Activated T-cell treated with anti-CD3 and anti-CD28 coated beads, Interleukin-2, amount 50 U/mL, for 72 hours (primary cell): ENCODE measurements at regions not wholly inside any gene's neighbourhood (a gene's known extent, or its start where the extent isn't known, plus 50 kb on each side); places are given as distances from the start of the nearest gene placed in this dataset.

Experiments
- ATAC-seq, 2 donors: fragments of 150-1000 bp; cut with Tn5 transposase; replicated peaks in 1 of 2; 2 replicates each; pipeline ENCODE4 v1.10.0; 2021; ENCODE audit warnings: moderate library complexity in 2 of 2, mild to moderate bottlenecking in 1 of 2
- DNase-seq, 2 donors: peaks; one replicate each; pipeline ENCODE4 v3.0.0; 2021 to 2022; ENCODE audit warnings: mixed read lengths in 1 of 2
- H3K27ac Mint-ChIP-seq: one replicate; pipeline ENCODE4 v1.8.0; 2022; ENCODE audit warnings: mild to moderate bottlenecking, moderate library complexity, mixed read lengths
- H3K27me3 Mint-ChIP-seq: one replicate; pipeline ENCODE4 v1.8.0; 2022; ENCODE audit warnings: low read depth, mixed read lengths
- H3K36me3 Mint-ChIP-seq, 2 donors: one replicate each; pipeline ENCODE4 v1.8.0; 2022; ENCODE audit warnings: mixed read lengths in 2 of 2, mild to moderate bottlenecking in 1 of 2; ENCODE audit not compliant: insufficient read depth in 2 of 2
- H3K4me1 Mint-ChIP-seq: one replicate; pipeline ENCODE4 v1.8.0; 2022; ENCODE audit warnings: low read depth, mixed read lengths
- H3K4me3 Mint-ChIP-seq, 2 donors: one replicate each; pipeline ENCODE4 v1.8.0; 2022; ENCODE audit warnings: mild to moderate bottlenecking in 2 of 2, mixed read lengths in 2 of 2, moderate library complexity in 2 of 2
- H3K9me3 Mint-ChIP-seq, 2 donors: one replicate each; pipeline ENCODE4 v1.8.0; 2022; ENCODE audit warnings: mixed read lengths in 2 of 2

- ATAC-seq (no peak), DNase-seq (no peak)
- no peak overlapping the region for H3K27ac Mint-ChIP-seq
- no peak overlapping the region for H3K4me3 Mint-ChIP-seq
- H3K4me1 Mint-ChIP-seq = no peaks in the 10 kb centered on the region
- peaks cover 0 to 7% of the 10 kb centered on the region in 2 donors for H3K9me3 Mint-ChIP-seq
- H3K36me3 Mint-ChIP-seq = no peaks in the 10 kb centered on the region
- H3K27me3 Mint-ChIP-seq = peaks cover 12% of the 10 kb centered on the region
These were observed 103.4 kb upstream of the KLHL25 start for GRCh38 chr15:85897895-85898717.

DNA sequence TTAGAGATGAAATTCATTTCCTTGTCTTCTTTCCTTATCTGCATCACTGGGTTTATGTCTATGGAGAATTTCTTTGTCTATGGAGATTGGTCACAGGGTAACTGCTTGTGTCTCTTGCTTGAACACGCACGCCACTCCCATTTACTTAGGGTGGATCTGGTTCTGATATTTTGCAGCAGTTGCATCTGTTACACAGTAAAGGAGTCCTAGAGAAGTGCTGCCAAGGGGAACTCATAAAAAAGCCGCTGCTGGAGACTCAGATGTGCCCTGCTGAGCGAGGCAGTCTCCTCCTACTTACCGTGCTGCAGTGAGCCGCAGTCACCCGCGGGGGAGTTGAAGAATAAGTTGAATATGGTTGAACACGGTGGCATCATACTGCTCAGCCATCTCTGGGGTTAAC lies 105.2 kb upstream of the KLHL25 start:
- Mint-ChIP-seq H3K4me3 (no peak overlapping the region), H3K9me3 (peaks cover 0 to 7% of the 10 kb centered on the region in 2 donors), H3K4me1 (no peaks in the 10 kb centered on the region), H3K36me3 (no peaks in the 10 kb centered on the region), H3K27ac (no peak overlapping the region), H3K27me3 (peaks cover 13% of the 10 kb centered on the region)
- no peak for DNase-seq
- no peak for ATAC-seq

GRCh38 chr15:85905751-85906450 lies 111.2 kb upstream of the KLHL25 start:
- Mint-ChIP-seq H3K4me3 (no peak overlapping the region), H3K36me3 (no peaks in the 10 kb centered on the region), H3K27ac (no peak overlapping the region), H3K4me1 (no peaks in the 10 kb centered on the region), H3K9me3 (no peaks in the 10 kb centered on the region), H3K27me3 (peaks cover 13% of the 10 kb centered on the region)
- DNase-seq = no peak
- ATAC-seq = no peak

- Mint-ChIP-seq H3K36me3 (no peaks in the 10 kb centered on the region), H3K4me1 (no peaks in the 10 kb centered on the region), H3K27ac (no peak overlapping the region), H3K9me3 (no peaks in the 10 kb centered on the region), H3K27me3 (peaks cover 13% of the 10 kb centered on the region), H3K4me3 (no peak overlapping the region)
- ATAC-seq (no peak), DNase-seq (no peak)
These were observed 111.9 kb upstream of the KLHL25 start for GRCh38 chr15:85906640-85907039.

DNA sequence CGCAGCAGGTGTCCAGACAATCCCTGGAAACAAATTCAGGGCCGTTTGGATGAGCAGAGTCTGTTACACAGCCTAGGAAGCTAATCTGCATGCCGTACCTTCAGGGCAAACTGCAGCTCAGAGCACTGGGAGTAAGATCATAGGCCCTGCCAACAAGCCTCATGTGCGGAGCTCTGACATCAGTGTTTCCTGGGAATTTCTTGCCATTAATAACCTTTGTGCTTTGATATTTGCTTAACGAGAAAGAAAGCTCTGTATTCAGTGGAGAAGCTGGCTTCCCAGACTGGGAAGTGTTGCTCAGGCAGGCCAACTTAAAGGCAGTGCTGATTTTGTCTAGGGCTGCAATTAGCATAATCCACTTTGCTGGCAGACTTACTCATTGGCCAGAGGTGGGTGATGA lies 116.1 kb upstream of the KLHL25 start:
- Mint-ChIP-seq H3K4me1 (no peaks in the 10 kb centered on the region), H3K27ac (no peak overlapping the region)

DNA sequence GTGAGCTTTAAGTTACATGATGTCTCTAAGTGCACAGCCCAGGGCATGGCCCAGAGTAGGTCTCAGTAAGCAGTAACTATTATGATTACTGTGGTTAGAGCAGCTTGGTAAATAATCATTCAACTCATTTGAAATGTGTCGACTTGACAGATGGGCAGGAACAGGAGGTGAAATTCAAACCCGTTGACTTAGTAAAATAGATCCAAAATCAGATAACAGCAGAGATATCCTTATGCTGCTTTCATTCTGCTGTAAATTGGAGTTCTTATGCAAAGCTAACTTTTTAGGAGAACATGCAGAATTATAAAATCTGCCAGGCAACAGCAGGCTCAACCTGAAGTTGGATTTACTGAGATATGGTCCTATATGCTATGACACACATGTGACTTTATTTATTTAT lies 118.7 kb upstream of the KLHL25 start:
- Mint-ChIP-seq H3K4me1 (no peaks in the 10 kb centered on the region), H3K27ac (no peak overlapping the region), H3K9me3 (peaks cover 0 to 5% of the 10 kb centered on the region in 2 donors), H3K4me3 (no peak overlapping the region), H3K27me3 (peaks cover 31% of the 10 kb centered on the region), H3K36me3 (peaks cover 0 to 1% of the 10 kb centered on the region in 2 donors)
- ATAC-seq (no peak), DNase-seq (no peak)

More for the DNA sequence above, 116.1 kb upstream of the KLHL25 start:
- ATAC-seq = no peak
- Mint-ChIP-seq H3K36me3 (no peaks in the 10 kb centered on the region), H3K4me3 (no peak overlapping the region), H3K27me3 (peaks cover 17% of the 10 kb centered on the region), H3K9me3 (no peaks in the 10 kb centered on the region)
- DNase-seq = no peak

GRCh38 chr15:85920956-85921355 lies 126.2 kb upstream of the KLHL25 start:
- H3K4me3 Mint-ChIP-seq = no peak overlapping the region
- DNase-seq (no peak), ATAC-seq (no peak)
- no peak overlapping the region for H3K27ac Mint-ChIP-seq
- H3K36me3 Mint-ChIP-seq = peaks cover 0 to 2% of the 10 kb centered on the region in 2 donors
- no peaks in the 10 kb centered on the region for H3K4me1 Mint-ChIP-seq
- peaks cover 21% of the 10 kb centered on the region for H3K27me3 Mint-ChIP-seq
- H3K9me3 Mint-ChIP-seq = peaks cover 0 to 7% of the 10 kb centered on the region in 2 donors

DNA sequence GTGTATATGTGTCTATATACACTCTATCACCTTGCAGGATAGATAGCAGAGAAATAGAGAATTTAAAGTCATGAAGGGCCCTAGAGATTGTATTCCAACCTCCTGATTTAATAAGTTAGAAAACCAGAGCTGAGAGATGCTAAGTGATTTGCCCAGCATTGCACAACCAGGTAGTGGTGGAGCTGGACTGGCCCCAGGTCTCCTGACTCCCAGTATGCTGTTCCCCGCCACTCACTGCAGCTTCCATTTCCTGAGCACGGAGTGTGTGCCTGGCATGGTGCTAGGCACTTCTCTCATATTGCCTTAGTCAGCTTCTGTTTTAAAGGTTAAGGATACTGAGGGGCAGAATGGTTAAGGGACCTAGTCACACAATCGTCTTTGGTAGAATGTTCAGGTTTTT lies 129.4 kb upstream of the KLHL25 start:
- H3K4me1 Mint-ChIP-seq = no peaks in the 10 kb centered on the region
- no peak overlapping the region for H3K27ac Mint-ChIP-seq
- ATAC-seq (no peak), DNase-seq (no peak)
- H3K27me3 Mint-ChIP-seq = no peaks in the 10 kb centered on the region
- H3K36me3 Mint-ChIP-seq = no peaks in the 10 kb centered on the region
- no peaks in the 10 kb centered on the region for H3K9me3 Mint-ChIP-seq
- H3K4me3 Mint-ChIP-seq = no peak overlapping the region

- no peaks in the 10 kb centered on the region for H3K4me1 Mint-ChIP-seq
- H3K36me3 Mint-ChIP-seq = no peaks in the 10 kb centered on the region
- DNase-seq (no peak), ATAC-seq (no peak)
- no peaks in the 10 kb centered on the region for H3K9me3 Mint-ChIP-seq
- H3K27me3 Mint-ChIP-seq = no peaks in the 10 kb centered on the region
- no peak overlapping the region for H3K27ac Mint-ChIP-seq
- no peak overlapping the region for H3K4me3 Mint-ChIP-seq
These were observed 131.0 kb upstream of the KLHL25 start for GRCh38 chr15:85925649-85926237.

GRCh38 chr15:85926834-85927233 lies 132.1 kb upstream of the KLHL25 start:
- ATAC-seq = no peak
- H3K27ac Mint-ChIP-seq = no peak overlapping the region
- no peak overlapping the region for H3K4me3 Mint-ChIP-seq

DNA sequence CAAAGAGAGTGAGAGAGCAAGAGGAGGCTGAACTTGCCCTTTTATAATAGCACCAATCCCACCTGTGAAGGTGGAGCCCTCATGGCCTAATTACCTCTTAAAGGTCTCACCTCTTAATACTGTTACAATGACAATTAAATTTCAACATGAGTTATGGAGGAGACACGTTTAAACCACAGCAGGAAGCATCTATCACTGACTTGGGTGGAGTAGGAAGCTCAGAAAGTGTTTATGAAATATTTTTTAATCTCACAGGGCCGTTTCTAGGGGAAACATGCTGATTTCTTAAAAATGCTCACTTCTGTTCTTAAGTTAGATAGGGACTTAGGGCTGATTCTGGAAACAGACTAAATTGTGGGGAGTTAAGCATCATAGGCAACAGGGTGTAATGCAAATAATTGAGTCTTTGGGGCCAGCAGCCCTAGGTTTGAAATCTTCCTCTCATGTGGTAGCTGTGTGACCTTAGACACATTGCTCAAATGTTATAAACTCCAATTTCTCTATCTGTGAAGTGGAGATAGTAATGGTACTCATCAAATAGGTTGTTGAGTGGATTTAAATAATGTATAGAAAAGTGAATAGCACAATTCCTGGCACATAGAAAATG lies 133.3 kb upstream of the KLHL25 start:
- Mint-ChIP-seq H3K27me3 (no peaks in the 10 kb centered on the region), H3K27ac (no peak overlapping the region), H3K36me3 (no peaks in the 10 kb centered on the region), H3K9me3 (no peaks in the 10 kb centered on the region), H3K4me1 (no peaks in the 10 kb centered on the region), H3K4me3 (no peak overlapping the region)
- ATAC-seq (no peak), DNase-seq (no peak)

More at GRCh38 chr15:85926834-85927233, 132.1 kb upstream of the KLHL25 start:
- H3K27me3 Mint-ChIP-seq = no peaks in the 10 kb centered on the region
- H3K4me1 Mint-ChIP-seq = no peaks in the 10 kb centered on the region
- no peaks in the 10 kb centered on the region for H3K9me3 Mint-ChIP-seq
- no peaks in the 10 kb centered on the region for H3K36me3 Mint-ChIP-seq
- no peak for DNase-seq

- no peak for DNase-seq
- H3K9me3 Mint-ChIP-seq = no peaks in the 10 kb centered on the region
- no peaks in the 10 kb centered on the region for H3K27me3 Mint-ChIP-seq
- no peak for ATAC-seq
- no peak overlapping the region for H3K27ac Mint-ChIP-seq
- no peaks in the 10 kb centered on the region for H3K36me3 Mint-ChIP-seq
- no peak overlapping the region for H3K4me3 Mint-ChIP-seq
- H3K4me1 Mint-ChIP-seq = no peaks in the 10 kb centered on the region
These were observed 135.1 kb upstream of the KLHL25 start for GRCh38 chr15:85929786-85930185.

GRCh38 chr15:85932391-85932790 lies 137.7 kb upstream of the KLHL25 start:
- Mint-ChIP-seq H3K4me3 (no peak overlapping the region), H3K36me3 (no peaks in the 10 kb centered on the region), H3K9me3 (no peaks in the 10 kb centered on the region), H3K27me3 (peaks cover 6% of the 10 kb centered on the region), H3K27ac (no peak overlapping the region), H3K4me1 (no peaks in the 10 kb centered on the region)
- ATAC-seq (no peak), DNase-seq (no peak)
